ENCODE measurements at regions not wholly inside any gene's neighbourhood (a gene's known extent, or its start where the extent isn't known, plus 50 kb on each side); places are given as distances from the start of the nearest gene placed in this dataset.

DNA sequence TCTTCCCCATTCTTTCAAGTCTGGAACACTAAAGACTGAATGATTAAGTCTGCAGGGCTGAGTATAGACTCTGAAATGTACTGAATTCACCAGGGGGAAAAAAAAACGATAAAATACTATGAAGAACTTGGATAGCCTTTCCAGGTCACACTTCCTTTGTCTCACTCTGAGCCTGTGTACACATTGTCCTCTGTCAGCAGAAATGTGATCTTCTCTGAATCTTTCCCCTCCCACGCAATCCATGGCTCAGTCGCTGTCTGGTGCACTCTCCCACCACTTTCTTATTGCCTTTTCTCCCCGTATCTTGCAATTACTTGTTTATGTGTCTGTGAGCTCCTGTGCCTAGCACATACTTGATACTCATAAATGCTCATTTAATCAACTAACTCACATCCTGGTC, 212.6 kb upstream of the RSPO3 start:
- no peaks in the 10 kb centered on the region for H3K27me3 Mint-ChIP-seq (ENCODE audit: insufficient read depth, low read depth, poor library complexity)
- Histone ChIP-seq H4K20me1 (replicated peaks; ENCODE audit: insufficient read depth) (no peaks in the 10 kb centered on the region), H3K9me2 (ENCODE audit: insufficient read depth) (no peaks in the 10 kb centered on the region), H3K4me1 (ENCODE audit: insufficient read depth) (no peaks in the 10 kb centered on the region), H3K4me3 (no peak overlapping the region), H3K79me2 (replicated peaks; ENCODE audit: insufficient read depth) (no peaks in the 10 kb centered on the region), H2AFZ (no peak overlapping the region), H3F3A (replicated peaks; ENCODE audit: low read depth) (no peaks in the 10 kb centered on the region), H3K27ac (ENCODE audit: low read depth) (no peak overlapping the region), H3K27me3 (ENCODE audit: insufficient read depth) (no peaks in the 10 kb centered on the region), H3K4me2 (no peak overlapping the region), H3K36me3 (ENCODE audit: insufficient read depth) (no peaks in the 10 kb centered on the region)
- no peaks in the 10 kb centered on the region for H3K4me1 Mint-ChIP-seq
- DNase-seq (ENCODE audit: low spot score), result no peak
- TF ChIP-seq, protein P1, sequence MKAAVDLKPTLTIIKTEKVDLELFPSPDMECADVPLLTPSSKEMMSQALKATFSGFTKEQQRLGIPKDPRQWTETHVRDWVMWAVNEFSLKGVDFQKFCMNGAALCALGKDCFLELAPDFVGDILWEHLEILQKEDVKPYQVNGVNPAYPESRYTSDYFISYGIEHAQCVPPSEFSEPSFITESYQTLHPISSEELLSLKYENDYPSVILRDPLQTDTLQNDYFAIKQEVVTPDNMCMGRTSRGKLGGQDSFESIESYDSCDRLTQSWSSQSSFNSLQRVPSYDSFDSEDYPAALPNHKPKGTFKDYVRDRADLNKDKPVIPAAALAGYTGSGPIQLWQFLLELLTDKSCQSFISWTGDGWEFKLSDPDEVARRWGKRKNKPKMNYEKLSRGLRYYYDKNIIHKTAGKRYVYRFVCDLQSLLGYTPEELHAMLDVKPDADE (IDR thresholded peaks at IDR 0.05), result no peak
- TF ChIP-seq REST (IDR thresholded peaks at IDR 0.05; ENCODE audit: unreplicated experiment) (no peak), EZH2phosphoT487 (IDR thresholded peaks at IDR 0.05; ENCODE audit: unreplicated experiment) (no peak), ZNF114 (CRISPR knock-in tag; IDR thresholded peaks at IDR 0.05) (no peak), CREB1 (CRISPR knock-in tag; IDR thresholded peaks at IDR 0.05; ENCODE audit: low read depth) (no peak), ZNF331 (CRISPR knock-in tag; IDR thresholded peaks at IDR 0.05; ENCODE audit: low read depth) (no peak), JUNB (IDR thresholded peaks at IDR 0.05; ENCODE audit: unreplicated experiment) (no peak), EZH2 (IDR thresholded peaks at IDR 0.05; ENCODE audit: low read depth, unreplicated experiment) (no peak)
- TF ChIP-seq, protein P2, sequence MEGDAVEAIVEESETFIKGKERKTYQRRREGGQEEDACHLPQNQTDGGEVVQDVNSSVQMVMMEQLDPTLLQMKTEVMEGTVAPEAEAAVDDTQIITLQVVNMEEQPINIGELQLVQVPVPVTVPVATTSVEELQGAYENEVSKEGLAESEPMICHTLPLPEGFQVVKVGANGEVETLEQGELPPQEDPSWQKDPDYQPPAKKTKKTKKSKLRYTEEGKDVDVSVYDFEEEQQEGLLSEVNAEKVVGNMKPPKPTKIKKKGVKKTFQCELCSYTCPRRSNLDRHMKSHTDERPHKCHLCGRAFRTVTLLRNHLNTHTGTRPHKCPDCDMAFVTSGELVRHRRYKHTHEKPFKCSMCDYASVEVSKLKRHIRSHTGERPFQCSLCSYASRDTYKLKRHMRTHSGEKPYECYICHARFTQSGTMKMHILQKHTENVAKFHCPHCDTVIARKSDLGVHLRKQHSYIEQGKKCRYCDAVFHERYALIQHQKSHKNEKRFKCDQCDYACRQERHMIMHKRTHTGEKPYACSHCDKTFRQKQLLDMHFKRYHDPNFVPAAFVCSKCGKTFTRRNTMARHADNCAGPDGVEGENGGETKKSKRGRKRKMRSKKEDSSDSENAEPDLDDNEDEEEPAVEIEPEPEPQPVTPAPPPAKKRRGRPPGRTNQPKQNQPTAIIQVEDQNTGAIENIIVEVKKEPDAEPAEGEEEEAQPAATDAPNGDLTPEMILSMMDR (conservative IDR thresholded peaks at IDR 0.05; ENCODE audit: low read depth in 2 of 2), result no peak
- no peaks in the 10 kb centered on the region; the same call in 2 of the 3 replicates for H3K9me3 Mint-ChIP-seq
- no peaks in the 10 kb centered on the region for H3K36me3 Mint-ChIP-seq (ENCODE audit: low read depth)
- ATAC-seq, result no peak
- H3K4me3 Mint-ChIP-seq, result no peak overlapping the region
- H3K27ac Mint-ChIP-seq, result no peak overlapping the region

- Mint-ChIP-seq H3K9me3 (no peaks in the 10 kb centered on the region; the same call in 2 of the 3 replicates), H3K4me3 (no peak overlapping the region), H3K27me3 (ENCODE audit: insufficient read depth, low read depth, poor library complexity) (no peaks in the 10 kb centered on the region), H3K27ac (no peak overlapping the region), H3K4me1 (no peaks in the 10 kb centered on the region), H3K36me3 (ENCODE audit: low read depth) (no peaks in the 10 kb centered on the region)
- Histone ChIP-seq H3F3A (replicated peaks; ENCODE audit: low read depth) (no peaks in the 10 kb centered on the region), H3K9me2 (ENCODE audit: insufficient read depth) (no peaks in the 10 kb centered on the region), H3K79me2 (replicated peaks; ENCODE audit: insufficient read depth) (no peaks in the 10 kb centered on the region), H3K4me1 (ENCODE audit: insufficient read depth) (no peaks in the 10 kb centered on the region), H2AFZ (no peak overlapping the region), H4K20me1 (replicated peaks; ENCODE audit: insufficient read depth) (no peaks in the 10 kb centered on the region), H3K27me3 (ENCODE audit: insufficient read depth) (no peaks in the 10 kb centered on the region), H3K4me2 (no peak overlapping the region), H3K36me3 (ENCODE audit: insufficient read depth) (no peaks in the 10 kb centered on the region), H3K27ac (ENCODE audit: low read depth) (no peak overlapping the region), H3K4me3 (no peak overlapping the region)
- ATAC-seq (no peak), DNase-seq (ENCODE audit: low spot score) (no peak)
- TF ChIP-seq REST (IDR thresholded peaks at IDR 0.05; ENCODE audit: unreplicated experiment) (no peak), ZNF331 (CRISPR knock-in tag; IDR thresholded peaks at IDR 0.05; ENCODE audit: low read depth) (no peak), STAT1 (IDR thresholded peaks at IDR 0.05; ENCODE audit: unreplicated experiment) (no peak), JUNB (IDR thresholded peaks at IDR 0.05; ENCODE audit: unreplicated experiment) (no peak), CREB1 (CRISPR knock-in tag; IDR thresholded peaks at IDR 0.05; ENCODE audit: low read depth) (no peak), POLR2AphosphoS5 (IDR thresholded peaks at IDR 0.05; ENCODE audit: low read depth) (no peak), EZH2 (IDR thresholded peaks at IDR 0.05; ENCODE audit: low read depth, unreplicated experiment) (no peak), EZH2phosphoT487 (IDR thresholded peaks at IDR 0.05; ENCODE audit: unreplicated experiment) (no peak)
- TF ChIP-seq, protein P1 (IDR thresholded peaks at IDR 0.05), result no peak
Observed at GRCh38 chr6:126907312-126907711, 211.2 kb upstream of the RSPO3 start.
